ENCODE measurements at regions not wholly inside any gene's neighbourhood (a gene's known extent, or its start where the extent isn't known, plus 50 kb on each side); places are given as distances from the start of the nearest gene placed in this dataset.

- Histone ChIP-seq H3K9ac (ENCODE audit: insufficient read depth, low read length) (no peak overlapping the region), H3K36me3 (ENCODE audit: control insufficient read depth, insufficient read depth, low read length) (no peaks in the 10 kb centered on the region), H3K27me3 (ENCODE audit: control insufficient read depth, insufficient read depth, low read length) (no peaks in the 10 kb centered on the region), H2AFZ (ENCODE audit: low read length) (no peak overlapping the region), H3K27ac (ENCODE audit: insufficient read depth, low read length) (no peak overlapping the region), H3K4me1 (ENCODE audit: control insufficient read depth, extremely low read depth, insufficient read depth, low read length) (no peaks in the 10 kb centered on the region), H3K4me2 (ENCODE audit: extremely low read depth, insufficient read depth, low read length) (no peak overlapping the region), H3K79me2 (ENCODE audit: control insufficient read depth, insufficient read depth, low read length) (no peaks in the 10 kb centered on the region), H4K20me1 (ENCODE audit: control insufficient read depth, extremely low read depth, insufficient read depth, low read length) (no peaks in the 10 kb centered on the region), H3K9me3 (ENCODE audit: control insufficient read depth, insufficient read depth, low read depth, low read length) (no peaks in the 10 kb centered on the region), H3K4me3 (replicated peaks in 1 of 4; ENCODE audit: control extremely low read depth in 1 of 4, insufficient read depth in 1 of 4, low read depth in 3 of 4, low read length in 4 of 4) (no peak overlapping the region)
- TF ChIP-seq EZH2 (IDR thresholded peaks at IDR 0.05; ENCODE audit: low read length, missing control alignments) (no peak), CTCF (conservative IDR thresholded peaks at IDR 0.05 in 1 of 2, IDR thresholded peaks at IDR 0.05 in 1 of 2; ENCODE audit: low read depth in 1 of 2, low read length in 2 of 2) (no peak)
- DNase-seq (ENCODE audit: low read depth in 2 of 2), result no peak
Observed at GRCh38 chr14:54282849-54283248, 114.0 kb upstream of the CDKN3 start.

GRCh38 chr14:54285030-54285429 lies 111.8 kb upstream of the CDKN3 start:
- H3K9ac ChIP-seq (ENCODE audit: insufficient read depth, low read length), result no peak overlapping the region
- no peaks in the 10 kb centered on the region for H4K20me1 ChIP-seq (ENCODE audit: control insufficient read depth, extremely low read depth, insufficient read depth, low read length)
- H3K4me2 ChIP-seq (ENCODE audit: extremely low read depth, insufficient read depth, low read length), result no peak overlapping the region
- no peaks in the 10 kb centered on the region for H3K9me3 ChIP-seq (ENCODE audit: control insufficient read depth, insufficient read depth, low read depth, low read length)
- no peaks in the 10 kb centered on the region for H3K4me1 ChIP-seq (ENCODE audit: control insufficient read depth, extremely low read depth, insufficient read depth, low read length)
- no peak for TF ChIP-seq CTCF (conservative IDR thresholded peaks at IDR 0.05 in 1 of 2, IDR thresholded peaks at IDR 0.05 in 1 of 2; ENCODE audit: low read depth in 1 of 2, low read length in 2 of 2)
- no peak for TF ChIP-seq EZH2 (IDR thresholded peaks at IDR 0.05; ENCODE audit: low read length, missing control alignments)
- H3K79me2 ChIP-seq (ENCODE audit: control insufficient read depth, insufficient read depth, low read length), result no peaks in the 10 kb centered on the region
- no peaks in the 10 kb centered on the region for H3K27me3 ChIP-seq (ENCODE audit: control insufficient read depth, insufficient read depth, low read length)
- no peak overlapping the region for H2AFZ ChIP-seq (ENCODE audit: low read length)
- no peaks in the 10 kb centered on the region for H3K36me3 ChIP-seq (ENCODE audit: control insufficient read depth, insufficient read depth, low read length)
- DNase-seq (ENCODE audit: low read depth in 2 of 2), result no peak
- no peak overlapping the region for H3K27ac ChIP-seq (ENCODE audit: insufficient read depth, low read length)
- H3K4me3 ChIP-seq (replicated peaks in 1 of 4; ENCODE audit: control extremely low read depth in 1 of 4, insufficient read depth in 1 of 4, low read depth in 3 of 4, low read length in 4 of 4), result no peak overlapping the region

GRCh38 chr14:54291491-54292191 lies 105.2 kb upstream of the CDKN3 start:
- Histone ChIP-seq H3K9ac (ENCODE audit: insufficient read depth, low read length) (no peak overlapping the region), H3K4me3 (replicated peaks in 1 of 4; ENCODE audit: control extremely low read depth in 1 of 4, insufficient read depth in 1 of 4, low read depth in 3 of 4, low read length in 4 of 4) (no peak overlapping the region), H2AFZ (ENCODE audit: low read length) (no peak overlapping the region), H3K4me1 (ENCODE audit: control insufficient read depth, extremely low read depth, insufficient read depth, low read length) (no peaks in the 10 kb centered on the region), H3K9me3 (ENCODE audit: control insufficient read depth, insufficient read depth, low read depth, low read length) (no peaks in the 10 kb centered on the region), H4K20me1 (ENCODE audit: control insufficient read depth, extremely low read depth, insufficient read depth, low read length) (no peaks in the 10 kb centered on the region), H3K79me2 (ENCODE audit: control insufficient read depth, insufficient read depth, low read length) (no peaks in the 10 kb centered on the region), H3K36me3 (ENCODE audit: control insufficient read depth, insufficient read depth, low read length) (no peaks in the 10 kb centered on the region), H3K27me3 (ENCODE audit: control insufficient read depth, insufficient read depth, low read length) (peaks cover 3% of the 10 kb centered on the region), H3K4me2 (ENCODE audit: extremely low read depth, insufficient read depth, low read length) (no peak overlapping the region), H3K27ac (ENCODE audit: insufficient read depth, low read length) (no peak overlapping the region)
- peak in 1 of 2 donors; percentile 61 for DNase-seq (ENCODE audit: low read depth in 2 of 2)
- TF ChIP-seq EZH2 (IDR thresholded peaks at IDR 0.05; ENCODE audit: low read length, missing control alignments), result no peak
- TF ChIP-seq CTCF (conservative IDR thresholded peaks at IDR 0.05 in 1 of 2, IDR thresholded peaks at IDR 0.05 in 1 of 2; ENCODE audit: low read depth in 1 of 2, low read length in 2 of 2), result no peak
